GM18517 (cell line): ENCODE measurements at regions not wholly inside any gene's neighbourhood (a gene's known extent, or its start where the extent isn't known, plus 50 kb on each side); places are given as distances from the start of the nearest gene placed in this dataset.
"Not testable (repeated sequence)": the region's sequence is repeated elsewhere in the genome, so short reads cannot be mapped to it uniquely, and the experiment has no call there.

Experiments
- ATAC-seq: cut with Tn5 transposase; IDR thresholded peaks from one replicate; pipeline ENCODE4 v1.9.1; 2021; ENCODE audit warnings: mild to moderate bottlenecking, moderate library complexity; ENCODE audit not compliant: unreplicated experiment

DNA sequence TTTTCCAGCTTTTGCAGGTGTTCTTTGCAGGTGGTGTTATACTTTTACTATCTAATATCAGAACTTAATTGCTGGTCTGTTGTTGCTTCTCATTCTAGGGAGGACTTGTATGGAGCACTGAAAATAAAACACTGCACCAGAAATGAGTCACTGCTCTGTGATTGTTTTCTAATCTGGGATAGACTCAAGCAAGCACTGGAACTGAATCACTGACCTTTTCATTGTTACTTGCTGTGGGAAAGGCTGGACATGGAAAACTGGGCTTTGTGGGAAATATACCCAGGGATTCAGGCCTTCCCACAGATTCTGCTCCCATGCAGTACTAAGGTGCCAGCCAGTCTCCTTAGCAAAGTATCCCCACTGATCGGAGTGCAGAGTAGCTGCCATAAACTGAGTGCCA, 470.0 kb upstream of the GCFC2 start:
- ATAC-seq, result no peak

DNA sequence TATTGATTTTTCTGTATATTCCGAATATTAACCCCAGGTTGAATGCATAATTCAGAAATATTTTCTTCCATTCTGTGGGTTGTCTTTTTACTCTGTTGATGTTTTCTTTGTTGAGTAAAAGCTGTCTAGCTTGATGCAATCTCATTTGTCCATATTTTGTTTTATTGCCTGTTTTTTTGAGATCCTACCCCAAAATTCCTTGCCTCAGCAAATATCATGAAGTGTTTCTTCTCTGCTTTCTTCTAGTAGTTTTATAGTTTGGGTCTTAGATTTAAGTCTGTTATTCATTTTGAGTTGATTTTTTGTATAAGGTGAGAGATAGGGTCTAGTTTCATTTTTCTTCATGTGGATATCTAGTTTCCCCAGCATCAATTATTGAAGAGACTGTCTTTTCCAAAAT, 467.9 kb upstream of the GCFC2 start:
- no peak for ATAC-seq

DNA sequence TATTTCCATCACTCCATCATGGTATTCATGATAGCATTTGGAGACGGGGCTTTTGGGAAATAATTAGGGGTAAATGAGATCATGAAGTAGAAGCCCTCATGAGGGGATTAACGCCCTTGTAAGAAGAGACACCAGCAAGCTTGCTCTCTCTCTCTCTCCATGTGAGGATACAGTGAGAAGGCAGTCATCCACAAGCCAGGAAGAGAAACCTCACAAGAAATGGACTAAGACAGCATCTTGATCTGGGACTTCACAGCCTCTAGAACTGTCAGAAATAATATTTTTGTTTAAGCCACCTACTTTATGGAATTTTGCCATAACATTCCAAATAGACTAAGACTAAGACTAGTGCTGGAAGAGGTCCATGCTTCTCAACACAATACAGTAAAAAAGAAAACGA, 464.6 kb upstream of the GCFC2 start:
- no peak for ATAC-seq

DNA sequence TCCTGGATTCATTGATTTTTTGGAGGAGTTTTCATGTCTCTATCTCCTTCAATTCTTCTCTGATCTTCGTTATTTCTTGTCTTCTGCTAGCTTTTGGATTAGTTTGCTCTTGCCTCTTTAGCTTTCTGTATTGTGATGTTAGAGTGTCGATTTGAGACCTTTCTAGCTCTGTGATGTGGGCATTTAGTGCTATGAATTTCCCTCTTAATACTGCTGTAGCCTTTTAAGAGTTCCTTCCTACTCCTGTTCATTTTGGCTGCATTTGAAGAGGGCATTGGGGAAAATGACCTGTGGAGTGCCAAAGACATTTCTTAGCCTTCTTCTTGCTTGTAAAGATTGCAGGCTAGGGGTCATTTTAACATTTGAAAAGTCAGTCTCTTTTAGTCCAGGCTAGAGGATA, 463.8 kb upstream of the GCFC2 start:
- ATAC-seq, result no peak

DNA sequence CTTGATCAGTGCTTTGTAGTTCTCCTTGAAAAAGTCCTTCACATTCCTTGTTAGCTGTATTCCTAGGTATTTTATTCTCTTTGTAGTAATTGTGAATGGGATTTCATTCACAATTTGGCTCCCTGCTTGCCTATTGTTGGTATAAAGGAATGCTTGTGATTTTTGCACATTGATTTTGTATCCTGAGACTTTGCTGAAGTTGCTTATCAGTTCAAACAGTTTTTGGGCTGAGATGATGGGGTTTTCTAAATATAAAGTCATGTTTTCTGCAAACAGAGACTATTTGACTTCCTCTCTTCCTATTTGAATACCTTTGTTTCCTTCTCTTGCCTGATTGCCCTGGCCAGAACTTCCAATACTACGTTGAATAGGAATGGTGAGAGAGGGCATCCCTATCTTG, 462.5 kb upstream of the GCFC2 start:
- not testable (repeated sequence) for ATAC-seq

DNA sequence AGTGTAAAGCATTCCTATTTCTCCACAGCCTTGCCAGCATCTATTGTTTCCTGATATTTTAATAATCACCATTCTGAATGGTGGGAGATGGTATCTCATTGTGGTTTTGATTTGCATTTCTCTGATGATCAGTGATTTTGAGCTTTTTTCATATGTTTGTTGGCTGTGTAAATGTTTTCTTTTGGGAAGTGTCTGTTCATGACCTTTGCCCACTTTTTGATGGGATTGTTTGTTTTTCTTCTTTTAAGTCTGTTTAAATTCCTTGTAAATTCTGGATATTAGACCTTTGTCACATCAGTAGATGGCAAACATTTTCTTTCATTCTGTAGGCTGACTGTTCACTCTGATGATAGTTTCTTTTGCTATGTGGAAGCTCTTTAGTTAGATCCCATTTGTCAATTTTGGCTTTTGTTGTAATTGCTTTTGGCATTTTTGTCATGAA, 461.5 kb upstream of the GCFC2 start:
- not testable (repeated sequence) for ATAC-seq

DNA sequence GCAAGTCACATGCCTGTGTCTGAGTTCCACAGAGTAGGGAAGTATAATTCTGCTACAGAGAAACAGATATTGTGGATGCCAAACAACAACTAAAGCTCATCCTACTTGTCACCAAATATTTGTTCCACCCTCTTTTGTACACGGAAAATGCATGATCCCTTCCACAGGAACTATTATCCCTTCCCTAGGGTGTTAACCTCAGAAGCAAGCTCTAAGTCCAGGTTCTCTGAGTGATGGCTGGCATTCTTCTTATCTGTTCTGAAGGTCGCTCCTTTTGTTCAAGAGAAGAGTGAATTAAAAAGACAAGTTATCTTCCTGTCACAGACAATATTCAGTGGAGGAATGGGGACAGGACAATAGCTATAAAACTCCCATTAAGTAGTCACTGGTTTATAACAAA, 460.1 kb upstream of the GCFC2 start:
- ATAC-seq, result no peak

DNA sequence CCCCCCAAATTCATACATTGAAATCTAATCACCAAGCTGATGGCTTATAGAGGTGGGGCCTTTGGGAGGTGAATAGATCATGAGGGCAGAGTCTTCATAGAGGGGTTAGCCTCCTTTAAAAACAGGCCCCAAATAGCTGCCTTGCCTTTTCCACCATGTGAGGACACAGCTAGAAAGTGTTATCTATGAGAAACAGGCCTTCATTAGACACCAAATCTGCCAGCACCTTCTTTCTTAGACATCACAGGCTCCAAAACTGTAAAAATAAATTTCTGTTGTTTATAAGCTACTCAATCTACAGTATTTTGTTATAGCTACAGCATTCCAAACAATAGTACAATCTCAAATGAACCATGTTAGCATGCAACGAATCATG, 459.3 kb upstream of the GCFC2 start:
- ATAC-seq, result no peak

DNA sequence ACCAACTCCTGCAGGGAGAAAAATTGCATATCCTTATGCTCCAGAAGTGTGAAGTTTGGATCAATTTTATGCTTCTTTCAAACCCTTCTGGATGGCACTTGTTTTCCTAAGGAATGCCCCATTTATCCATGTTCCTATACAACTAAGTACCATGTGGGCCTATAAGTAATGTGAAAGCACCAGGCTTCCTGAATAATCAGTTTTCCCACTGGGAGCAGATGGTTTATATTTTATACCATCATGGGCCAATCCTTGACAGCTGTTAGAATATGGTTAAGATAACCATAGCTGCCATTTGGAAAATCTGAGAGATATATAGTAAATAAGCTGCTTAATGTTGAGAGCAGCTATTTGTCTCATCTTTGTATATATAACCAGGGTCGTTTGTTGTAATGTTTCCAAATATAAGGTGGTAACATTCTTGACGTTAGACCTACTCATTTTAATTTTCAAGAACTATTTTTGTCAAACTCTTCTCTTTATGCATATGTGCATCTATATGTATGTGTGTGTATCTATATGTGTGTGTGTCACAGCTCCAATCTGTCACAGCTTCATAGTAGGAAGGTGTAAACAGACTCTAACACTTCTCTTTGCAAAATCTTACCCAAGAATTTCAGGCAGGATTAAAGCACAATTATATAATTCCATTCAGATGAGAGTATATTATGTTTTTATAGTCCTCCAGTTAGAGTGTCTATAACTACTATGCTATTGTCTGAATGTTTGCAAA, 458.7 kb upstream of the GCFC2 start:
- ATAC-seq, result no peak

DNA sequence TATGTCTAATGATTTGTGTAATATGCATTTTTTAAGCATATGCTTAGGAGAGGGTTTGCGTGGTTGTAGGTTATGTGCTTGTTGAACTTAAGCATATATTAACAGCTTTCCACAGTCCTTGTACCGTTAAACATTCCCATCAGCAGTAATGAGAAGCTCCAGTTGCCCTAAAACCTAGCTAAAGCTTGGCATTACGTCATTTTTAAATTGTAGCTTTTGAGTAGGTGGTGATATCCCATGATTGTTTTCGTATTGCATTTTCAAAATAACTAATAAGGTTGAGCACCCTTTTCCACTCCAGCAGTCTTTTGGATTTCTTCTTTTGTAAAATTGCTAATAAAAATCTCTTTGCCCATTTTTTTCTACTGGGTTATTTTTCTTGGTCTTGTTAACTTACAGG, 453.1 kb upstream of the GCFC2 start:
- no peak for ATAC-seq

DNA sequence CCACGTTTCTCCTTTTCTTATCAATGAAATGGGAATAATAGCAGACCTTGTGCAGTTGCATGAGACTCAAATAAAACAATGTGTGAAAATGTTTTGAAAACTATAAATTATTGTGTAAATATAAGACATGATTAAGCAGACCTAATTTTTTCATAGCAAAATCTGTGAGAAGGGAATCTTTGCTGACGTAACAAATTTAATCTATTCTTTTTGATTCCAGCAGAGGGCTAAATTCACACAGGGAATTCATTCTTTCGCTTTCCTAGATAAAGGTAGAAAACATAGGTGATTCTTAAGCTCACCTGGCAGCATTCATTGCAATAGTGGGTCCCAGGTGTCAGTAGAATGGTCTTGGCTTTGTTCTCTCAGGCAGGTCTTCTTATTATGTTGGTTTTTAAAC, 450.0 kb upstream of the GCFC2 start:
- no peak for ATAC-seq

DNA sequence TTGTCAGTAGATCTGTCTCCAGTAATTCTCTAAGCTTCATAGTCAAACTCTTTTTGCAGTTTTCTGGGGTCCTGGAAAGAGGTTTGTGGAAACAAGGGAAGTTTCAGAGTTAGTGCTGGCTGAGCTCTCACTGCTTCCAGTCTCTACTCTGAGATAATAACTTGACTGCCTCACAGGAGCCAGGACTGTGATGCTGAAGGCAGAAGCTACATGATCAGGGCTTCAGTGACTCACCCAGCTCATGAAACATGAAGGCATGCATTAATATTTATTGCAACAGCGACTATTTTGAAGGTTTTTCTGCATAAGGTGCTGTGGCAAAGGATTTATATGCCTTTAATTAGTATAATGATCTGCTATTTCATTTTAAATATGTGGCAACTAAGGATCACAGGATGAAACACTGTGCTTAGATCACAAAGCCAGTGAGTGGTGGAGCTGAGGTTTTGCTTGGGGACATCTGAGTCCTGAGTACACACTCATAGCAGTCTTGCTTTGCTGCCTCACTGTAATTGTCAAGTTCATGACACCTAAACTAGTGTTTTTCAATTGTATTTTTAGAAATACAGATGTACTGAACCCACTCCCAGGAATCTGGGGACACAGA, 448.4 kb upstream of the GCFC2 start:
- no peak for ATAC-seq

DNA sequence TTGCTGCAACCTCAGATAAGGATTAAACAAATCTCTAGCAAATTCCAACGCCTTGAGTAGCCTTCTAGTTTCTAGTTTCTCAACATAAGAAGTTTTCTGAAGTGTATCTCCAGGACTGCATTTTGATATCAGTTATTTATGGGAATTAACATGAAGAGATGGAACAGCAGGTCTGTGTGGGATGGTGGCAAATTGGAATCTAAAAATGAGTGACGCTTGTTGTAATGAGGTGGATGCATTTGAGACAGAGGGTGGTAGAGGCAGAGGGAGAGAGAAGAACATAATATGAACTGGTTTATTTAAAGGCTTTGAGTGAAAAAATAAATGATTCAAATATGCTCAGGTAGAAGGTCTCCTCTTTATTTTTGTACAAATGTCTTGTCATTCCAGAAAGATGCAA, 446.8 kb upstream of the GCFC2 start:
- ATAC-seq, result no peak

DNA sequence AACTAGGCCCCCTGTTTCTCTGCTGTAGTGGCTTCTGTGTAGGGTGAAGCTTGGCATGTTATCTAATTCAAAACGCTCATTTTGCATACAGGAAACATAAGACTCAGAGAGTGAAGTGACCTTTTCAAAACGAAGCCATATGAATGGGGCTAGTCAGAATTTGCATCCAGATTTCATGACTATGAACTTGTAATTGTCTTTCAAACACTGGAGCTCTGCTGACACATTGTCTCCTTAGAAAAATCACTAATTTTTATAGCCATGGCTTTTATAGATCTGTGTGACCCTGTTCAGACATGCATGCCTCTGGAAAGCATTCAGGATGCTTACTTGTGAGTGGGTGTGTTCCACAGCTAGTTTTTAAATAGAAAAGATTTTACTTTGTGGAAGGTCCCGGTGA, 444.3 kb upstream of the GCFC2 start:
- no peak for ATAC-seq

DNA sequence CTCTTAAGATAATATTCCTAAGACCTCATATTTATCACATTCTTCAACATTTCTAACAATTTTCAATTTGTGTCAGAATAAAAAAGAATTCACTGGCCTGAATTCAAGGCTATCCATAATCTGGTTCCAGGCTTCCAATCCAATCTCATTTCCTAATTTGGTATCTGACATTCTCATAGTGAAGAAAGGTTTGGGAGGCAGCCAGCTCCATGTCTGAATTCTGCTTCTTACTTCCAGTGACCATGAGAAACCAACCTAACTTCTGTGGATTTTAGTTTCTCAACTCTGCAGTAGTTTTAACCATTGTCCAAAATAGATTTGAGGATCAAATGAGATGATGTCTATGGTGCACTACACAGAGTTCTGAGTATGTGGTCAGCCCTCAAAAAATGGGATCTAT, 439.1 kb upstream of the GCFC2 start:
- ATAC-seq, result no peak

DNA sequence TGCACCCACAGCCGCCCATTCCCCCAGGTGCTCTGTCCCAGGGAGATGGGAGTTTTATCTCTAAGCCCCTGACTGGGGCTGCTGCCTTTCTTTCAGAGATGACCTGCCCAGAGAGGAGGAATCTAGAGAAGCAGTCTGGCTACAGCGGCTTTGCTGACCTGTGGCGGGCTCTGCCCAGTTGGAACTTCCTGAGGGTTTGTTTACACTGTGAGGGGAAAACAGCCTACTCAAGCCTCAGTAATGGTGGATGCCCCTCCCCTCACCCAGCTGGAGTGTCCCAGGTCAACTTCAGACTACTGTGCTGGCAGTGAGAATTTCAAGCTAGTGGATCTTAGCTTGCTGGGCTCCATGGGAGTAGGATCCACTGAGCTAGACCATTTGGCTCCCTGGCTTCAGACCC, 428.6 kb upstream of the GCFC2 start:
- not testable (repeated sequence) for ATAC-seq

DNA sequence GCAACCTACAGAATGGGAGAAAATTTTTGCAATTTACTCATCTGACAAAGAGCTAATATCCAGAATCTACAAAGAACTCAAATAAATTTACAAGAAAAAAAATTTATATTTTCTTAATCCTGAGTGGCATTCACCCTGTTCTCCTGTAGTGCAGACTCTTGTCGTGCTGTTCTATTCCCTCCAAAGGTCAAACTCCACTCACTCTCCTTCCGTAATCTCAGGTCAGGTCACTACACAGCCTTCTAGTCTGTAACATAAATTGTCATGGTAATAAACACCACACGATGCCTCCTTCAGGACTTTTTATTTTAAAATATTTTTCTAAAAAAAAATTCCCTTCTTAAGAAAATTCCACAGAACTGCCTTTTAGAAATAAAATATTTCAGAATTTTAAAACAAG, 417.9 kb upstream of the GCFC2 start:
- ATAC-seq, result no peak

DNA sequence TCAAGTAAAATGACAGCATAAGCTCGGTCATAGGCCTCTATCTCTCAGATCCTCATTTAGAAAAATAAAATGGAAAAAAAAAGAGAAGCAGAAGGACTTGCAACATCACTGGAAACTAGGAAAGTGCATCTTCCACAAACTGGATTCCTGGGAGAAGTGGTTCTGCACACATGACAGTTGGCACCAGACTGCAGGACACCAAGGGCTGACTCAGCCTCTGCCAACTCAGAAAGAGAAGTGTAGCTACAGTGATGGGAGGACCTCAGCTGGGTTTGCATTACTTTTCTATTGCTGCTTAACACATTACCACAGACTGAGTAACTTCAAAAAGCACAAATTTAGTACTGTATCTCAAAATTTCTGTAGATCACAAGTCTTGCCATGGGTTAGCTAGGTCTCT, 409.5 kb upstream of the GCFC2 start:
- ATAC-seq, result no peak

DNA sequence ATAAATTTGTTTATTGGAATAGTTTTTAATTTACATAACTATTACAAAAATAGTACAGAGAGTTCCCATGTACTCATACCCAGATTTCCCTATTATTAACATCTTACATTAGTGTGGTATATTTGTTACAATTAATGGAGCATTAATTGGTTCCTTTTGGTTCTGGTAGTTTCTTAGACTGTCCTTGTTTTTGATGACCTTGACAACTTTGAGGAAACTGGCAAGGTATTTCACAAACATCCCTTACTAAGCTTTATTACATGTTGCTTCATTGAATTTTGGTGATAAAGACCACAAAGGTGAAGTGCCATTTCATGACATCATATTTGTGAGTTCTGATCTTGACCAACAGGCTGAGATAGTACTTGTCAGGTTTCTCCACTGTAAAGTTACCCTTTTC, 379.0 kb upstream of the GCFC2 start:
- no peak for ATAC-seq

DNA sequence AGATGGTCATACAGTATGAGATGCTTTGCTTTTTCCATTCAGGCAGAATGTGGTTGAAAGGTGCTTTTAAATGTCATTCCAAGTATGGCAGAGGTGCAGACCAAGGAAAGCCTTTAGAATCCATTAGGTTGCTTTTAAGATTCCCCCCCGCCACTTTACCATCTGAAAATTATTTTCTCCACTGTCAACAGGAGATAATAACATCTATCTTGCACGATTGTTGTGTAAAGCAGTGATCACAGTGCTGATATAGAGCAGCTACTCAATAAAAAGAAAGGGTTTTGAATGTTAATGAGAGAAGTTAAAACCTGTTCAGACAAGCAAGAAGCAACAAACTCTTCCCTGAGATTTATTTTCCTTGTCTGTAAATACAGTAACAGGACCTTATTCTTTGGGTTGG, 372.5 kb upstream of the GCFC2 start:
- no peak for ATAC-seq

DNA sequence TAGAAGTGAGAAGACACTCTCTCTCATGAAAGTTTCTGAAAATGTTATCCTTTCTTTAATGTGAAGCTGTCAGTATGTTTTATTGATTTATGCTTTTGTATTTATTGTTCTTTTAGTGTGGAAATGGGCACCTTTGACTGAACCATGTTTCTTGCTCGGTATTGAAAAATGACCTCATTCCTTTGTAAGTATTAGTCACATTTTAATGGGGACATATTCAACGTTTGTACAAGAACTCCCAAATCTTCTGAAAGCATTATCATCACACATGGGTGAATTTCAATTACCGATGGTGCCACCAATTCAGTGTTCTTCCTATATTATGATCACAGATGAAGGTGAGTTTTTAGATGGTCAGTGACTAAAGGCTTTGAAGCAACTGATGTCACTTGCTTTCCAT, 371.8 kb upstream of the GCFC2 start:
- ATAC-seq, result no peak

DNA sequence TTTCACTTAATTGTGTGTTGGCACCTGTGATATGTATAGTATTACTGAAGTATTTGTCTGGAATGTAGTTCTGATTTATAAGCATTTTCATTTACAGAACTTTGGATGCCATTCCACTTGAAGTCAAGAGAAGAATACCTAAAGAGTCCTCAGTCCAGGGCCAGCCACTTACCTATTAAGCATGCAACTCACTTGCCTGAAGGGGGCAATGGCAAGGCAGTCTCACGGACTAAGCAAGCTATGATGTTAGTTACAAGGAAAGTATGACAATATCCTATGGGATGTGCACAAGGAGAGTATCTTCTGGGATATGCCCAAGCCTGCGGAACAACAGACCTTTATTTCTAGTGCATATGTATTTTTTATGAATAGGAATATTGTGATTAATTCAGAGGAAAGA, 369.4 kb upstream of the GCFC2 start:
- ATAC-seq, result no peak

DNA sequence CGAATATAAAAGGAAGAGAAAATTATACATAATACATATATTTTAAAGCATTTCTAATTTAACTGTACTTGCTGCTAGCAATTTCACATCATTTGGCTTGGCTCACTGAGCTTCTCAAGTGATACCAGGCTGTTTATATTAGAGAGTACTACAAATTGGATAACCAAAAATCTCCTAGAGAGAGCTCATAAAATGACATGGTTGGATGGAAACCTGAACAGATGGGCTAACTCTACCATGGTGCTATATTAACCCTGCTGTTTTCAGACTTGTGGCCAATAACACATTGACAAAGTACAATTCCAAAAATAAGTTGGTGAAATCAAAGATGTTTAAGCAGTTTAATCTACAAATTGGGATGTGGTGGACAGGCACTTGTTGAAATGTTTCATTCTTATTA, 364.4 kb upstream of the GCFC2 start:
- ATAC-seq, result no peak
